ENCODE measurements at regions not wholly inside any gene's neighbourhood (a gene's known extent, or its start where the extent isn't known, plus 50 kb on each side); places are given as distances from the start of the nearest gene placed in this dataset.

DNA sequence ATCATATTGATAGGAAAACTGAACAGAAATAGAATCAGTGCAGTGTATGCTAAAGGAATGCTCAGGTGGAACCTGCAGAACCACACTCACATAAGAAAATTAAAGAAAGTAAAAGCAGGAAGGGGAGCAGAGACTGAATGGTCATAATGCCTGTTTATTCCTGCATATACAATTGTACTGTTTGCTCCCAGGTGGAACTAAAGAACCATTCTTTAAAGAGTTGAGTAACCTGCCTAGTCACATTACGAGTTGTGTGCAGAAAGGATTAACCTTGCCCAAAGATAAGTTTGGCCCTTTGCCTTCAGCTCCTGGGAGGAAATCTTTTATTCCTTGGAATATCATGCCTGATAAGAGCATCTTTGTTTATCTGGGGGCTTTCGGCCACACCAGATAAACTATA lies 434.7 kb downstream of the KIF2B start:
- Histone ChIP-seq H3K79me2 (ENCODE audit: control insufficient read depth, insufficient read depth, low read length) (no peaks in the 10 kb centered on the region), H4K20me1 (ENCODE audit: control insufficient read depth, extremely low read depth, insufficient read depth, low read length) (no peaks in the 10 kb centered on the region), H3K36me3 (ENCODE audit: control insufficient read depth in 2 of 2, extremely low read depth in 1 of 2, insufficient read depth in 2 of 2, low read length in 2 of 2) (no peaks in the 10 kb centered on the region), H3K27ac (ENCODE audit: control insufficient read depth, insufficient read depth, low read length) (no peak overlapping the region), H3K4me1 (ENCODE audit: control insufficient read depth, extremely low read depth, insufficient read depth, low read length) (no peaks in the 10 kb centered on the region), H2AFZ (ENCODE audit: control insufficient read depth, low read length) (no peak overlapping the region), H3K9me3 (ENCODE audit: control insufficient read depth, low read depth, low read length) (no peaks in the 10 kb centered on the region), H3K4me2 (ENCODE audit: control insufficient read depth, extremely low read depth, insufficient read depth, low read depth, low read length) (no peak overlapping the region), H3K9ac (ENCODE audit: control insufficient read depth, extremely low read depth, insufficient read depth, low read length) (no peak overlapping the region), H3K9me1 (ENCODE audit: control insufficient read depth, extremely low read depth, insufficient read depth, low read length) (no peaks in the 10 kb centered on the region), H3K4me3 (ENCODE audit: control insufficient read depth in 2 of 3, extremely low read depth in 1 of 3, insufficient read depth in 2 of 3, low read depth in 1 of 3, low read length in 3 of 3) (no peak overlapping the region), H3K27me3 (ENCODE audit: control insufficient read depth, extremely low read depth, insufficient read depth, low read length) (no peaks in the 10 kb centered on the region)
- TF ChIP-seq, protein P1, sequence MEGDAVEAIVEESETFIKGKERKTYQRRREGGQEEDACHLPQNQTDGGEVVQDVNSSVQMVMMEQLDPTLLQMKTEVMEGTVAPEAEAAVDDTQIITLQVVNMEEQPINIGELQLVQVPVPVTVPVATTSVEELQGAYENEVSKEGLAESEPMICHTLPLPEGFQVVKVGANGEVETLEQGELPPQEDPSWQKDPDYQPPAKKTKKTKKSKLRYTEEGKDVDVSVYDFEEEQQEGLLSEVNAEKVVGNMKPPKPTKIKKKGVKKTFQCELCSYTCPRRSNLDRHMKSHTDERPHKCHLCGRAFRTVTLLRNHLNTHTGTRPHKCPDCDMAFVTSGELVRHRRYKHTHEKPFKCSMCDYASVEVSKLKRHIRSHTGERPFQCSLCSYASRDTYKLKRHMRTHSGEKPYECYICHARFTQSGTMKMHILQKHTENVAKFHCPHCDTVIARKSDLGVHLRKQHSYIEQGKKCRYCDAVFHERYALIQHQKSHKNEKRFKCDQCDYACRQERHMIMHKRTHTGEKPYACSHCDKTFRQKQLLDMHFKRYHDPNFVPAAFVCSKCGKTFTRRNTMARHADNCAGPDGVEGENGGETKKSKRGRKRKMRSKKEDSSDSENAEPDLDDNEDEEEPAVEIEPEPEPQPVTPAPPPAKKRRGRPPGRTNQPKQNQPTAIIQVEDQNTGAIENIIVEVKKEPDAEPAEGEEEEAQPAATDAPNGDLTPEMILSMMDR (optimal IDR thresholded peaks at IDR 0.05 in 1 of 3, IDR thresholded peaks at IDR 0.05 in 1 of 3, conservative IDR thresholded peaks at IDR 0.05 in 1 of 3; ENCODE audit: extremely low read depth in 1 of 3, insufficient read depth in 2 of 3, low read length in 3 of 3), result no peak
- TF ChIP-seq EZH2 (IDR thresholded peaks at IDR 0.05; ENCODE audit: low read length), result no peak
- FAIRE-seq, result no peak
- dilution Hi-C loops (cut with MboI; ENCODE audit: extremely low pct_ligation_motif_present, low sequenced_read_pairs), result no loop called here
- DNase-seq (ENCODE audit: low read depth, low spot score), result no peak

DNA sequence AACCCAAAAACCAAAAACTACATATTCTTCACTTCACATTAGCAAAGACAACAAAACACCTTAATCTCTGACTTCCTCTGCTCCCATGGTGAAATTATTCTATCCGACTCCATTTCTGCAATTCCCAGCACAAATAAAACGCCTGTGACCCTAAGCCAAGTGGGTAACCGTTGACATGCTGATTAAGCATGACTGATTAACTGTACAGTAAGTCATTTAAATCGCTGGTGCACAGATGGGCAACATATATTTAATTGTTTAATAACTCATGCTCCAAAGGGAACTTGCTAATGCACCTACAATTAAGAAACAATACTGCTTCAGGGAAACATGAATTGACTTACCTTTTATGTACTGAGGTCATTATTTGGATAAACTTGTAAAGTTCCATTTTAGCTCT lies 436.7 kb downstream of the KIF2B start:
- Histone ChIP-seq H3K4me2 (ENCODE audit: control insufficient read depth, extremely low read depth, insufficient read depth, low read depth, low read length) (no peak overlapping the region), H3K4me3 (ENCODE audit: control insufficient read depth in 2 of 3, extremely low read depth in 1 of 3, insufficient read depth in 2 of 3, low read depth in 1 of 3, low read length in 3 of 3) (no peak overlapping the region), H3K9me3 (ENCODE audit: control insufficient read depth, low read depth, low read length) (no peaks in the 10 kb centered on the region), H4K20me1 (ENCODE audit: control insufficient read depth, extremely low read depth, insufficient read depth, low read length) (no peaks in the 10 kb centered on the region), H3K4me1 (ENCODE audit: control insufficient read depth, extremely low read depth, insufficient read depth, low read length) (no peaks in the 10 kb centered on the region), H3K27me3 (ENCODE audit: control insufficient read depth, extremely low read depth, insufficient read depth, low read length) (no peaks in the 10 kb centered on the region), H3K36me3 (ENCODE audit: control insufficient read depth in 2 of 2, extremely low read depth in 1 of 2, insufficient read depth in 2 of 2, low read length in 2 of 2) (no peaks in the 10 kb centered on the region), H2AFZ (ENCODE audit: control insufficient read depth, low read length) (no peak overlapping the region), H3K79me2 (ENCODE audit: control insufficient read depth, insufficient read depth, low read length) (no peaks in the 10 kb centered on the region), H3K27ac (ENCODE audit: control insufficient read depth, insufficient read depth, low read length) (no peak overlapping the region), H3K9ac (ENCODE audit: control insufficient read depth, extremely low read depth, insufficient read depth, low read length) (no peak overlapping the region), H3K9me1 (ENCODE audit: control insufficient read depth, extremely low read depth, insufficient read depth, low read length) (no peaks in the 10 kb centered on the region)
- dilution Hi-C loops (cut with MboI; ENCODE audit: extremely low pct_ligation_motif_present, low sequenced_read_pairs), result no loop called here
- DNase-seq (ENCODE audit: low read depth, low spot score) (no peak), FAIRE-seq (no peak)
- TF ChIP-seq EZH2 (IDR thresholded peaks at IDR 0.05; ENCODE audit: low read length), result no peak

DNA sequence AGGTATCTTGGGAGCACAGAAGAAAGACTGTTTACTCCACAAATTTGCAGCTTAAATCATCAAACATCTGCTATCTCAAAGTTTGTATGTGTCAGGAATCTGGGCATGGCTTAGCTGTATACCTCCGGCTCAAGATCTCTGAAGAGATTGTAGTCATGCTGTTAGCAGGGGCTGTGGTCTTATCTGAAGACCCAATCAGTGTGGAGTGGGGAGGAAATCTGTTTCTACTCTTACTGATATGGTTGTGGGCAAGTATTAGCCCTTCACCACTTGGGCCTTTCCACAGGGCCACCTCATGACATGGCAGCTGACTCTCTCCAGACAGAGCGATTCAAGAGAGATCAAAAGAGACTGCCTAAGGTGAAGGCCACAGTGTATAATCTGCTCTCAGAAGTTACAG lies 438.7 kb downstream of the KIF2B start:
- FAIRE-seq (no peak), DNase-seq (ENCODE audit: low read depth, low spot score) (no peak)
- no peaks in the 10 kb centered on the region for H4K20me1 ChIP-seq (ENCODE audit: control insufficient read depth, extremely low read depth, insufficient read depth, low read length)
- no peak overlapping the region for H3K27ac ChIP-seq (ENCODE audit: control insufficient read depth, insufficient read depth, low read length)
- no peak overlapping the region for H3K4me2 ChIP-seq (ENCODE audit: control insufficient read depth, extremely low read depth, insufficient read depth, low read depth, low read length)
- TF ChIP-seq, protein P1 (optimal IDR thresholded peaks at IDR 0.05 in 1 of 3, IDR thresholded peaks at IDR 0.05 in 1 of 3, conservative IDR thresholded peaks at IDR 0.05 in 1 of 3; ENCODE audit: extremely low read depth in 1 of 3, insufficient read depth in 2 of 3, low read length in 3 of 3), result no peak
- TF ChIP-seq EZH2 (IDR thresholded peaks at IDR 0.05; ENCODE audit: low read length), result no peak
- H3K27me3 ChIP-seq (ENCODE audit: control insufficient read depth, extremely low read depth, insufficient read depth, low read length), result no peaks in the 10 kb centered on the region
- dilution Hi-C loops (cut with MboI; ENCODE audit: extremely low pct_ligation_motif_present, low sequenced_read_pairs), result no loop called here
- no peak overlapping the region for H3K4me3 ChIP-seq (ENCODE audit: control insufficient read depth in 2 of 3, extremely low read depth in 1 of 3, insufficient read depth in 2 of 3, low read depth in 1 of 3, low read length in 3 of 3)
- H2AFZ ChIP-seq (ENCODE audit: control insufficient read depth, low read length), result no peak overlapping the region
- no peak overlapping the region for H3K9ac ChIP-seq (ENCODE audit: control insufficient read depth, extremely low read depth, insufficient read depth, low read length)
- no peaks in the 10 kb centered on the region for H3K9me1 ChIP-seq (ENCODE audit: control insufficient read depth, extremely low read depth, insufficient read depth, low read length)
- H3K4me1 ChIP-seq (ENCODE audit: control insufficient read depth, extremely low read depth, insufficient read depth, low read length), result no peaks in the 10 kb centered on the region
- H3K9me3 ChIP-seq (ENCODE audit: control insufficient read depth, low read depth, low read length), result no peaks in the 10 kb centered on the region
- no peaks in the 10 kb centered on the region for H3K79me2 ChIP-seq (ENCODE audit: control insufficient read depth, insufficient read depth, low read length)
- no peaks in the 10 kb centered on the region for H3K36me3 ChIP-seq (ENCODE audit: control insufficient read depth in 2 of 2, extremely low read depth in 1 of 2, insufficient read depth in 2 of 2, low read length in 2 of 2)
